B cell (primary cell): ENCODE measurements at regions not wholly inside any gene's neighbourhood (a gene's known extent, or its start where the extent isn't known, plus 50 kb on each side); places are given as distances from the start of the nearest gene placed in this dataset.

Source experiments
- ATAC-seq: fragments of 200-7000 bp; cut with Tn5 transposase; one replicate; pipeline ENCODE4 v1.10.0; 2021; ENCODE audit warnings: low read depth, mild to moderate bottlenecking, moderate number of reproducible peaks, moderate library complexity
- CTCF ChIA-PET: fragments of 350-600 bp; sonication (Branson Sonifier 250); formaldehyde crosslinking; loops from one replicate; lab custom pipeline; 2021; ENCODE audit warnings: antibody characterized with exemption, inconsistent platforms; lab: Charles Lee
- POLR2A ChIA-PET: fragments of 350-600 bp; sonication (Branson Sonifier 250); formaldehyde crosslinking; loops from one replicate; lab custom pipeline; 2021; ENCODE audit warnings: antibody characterized with exemption; lab: Charles Lee
- DNase-seq: peaks from one replicate; pipeline ENCODE4 v3.0.0; 2013
- H2AFZ ChIP-seq: 2 replicates; pipeline ENCODE4 v1.6.1; 2012; ENCODE audit warnings: mild to moderate bottlenecking, low read depth, low read length; ENCODE audit not compliant: insufficient read depth, poor library complexity, severe bottlenecking
- H3K27ac ChIP-seq, 2 donors: 1 replicate in 1 of 2; 2 replicates in 1 of 2; pipeline ENCODE4 v1.5.1; 2012 to 2013; ENCODE audit warnings: low read length in 2 of 2, mild to moderate bottlenecking in 2 of 2, moderate library complexity in 1 of 2
- H3K27me3 ChIP-seq, 4 experiments: fragments of 200-600 bp in 1 of 4; sonication (generic) in 1 of 4; replicated peaks in 1 of 4; 1 replicate in 2 of 4; 2 replicates in 2 of 4; pipeline versions ENCODE4 v1.6.1 to v1.7.0; 2013 to 2016; ENCODE audit warnings: low read length in 3 of 4, mild to moderate bottlenecking in 2 of 4, mixed read lengths in 1 of 4, moderate library complexity in 1 of 4; ENCODE audit not compliant: insufficient read depth in 4 of 4, control insufficient read depth in 3 of 4; ENCODE audit errors: control extremely low read depth in 1 of 4
- H3K36me3 ChIP-seq, 2 experiments: replicated peaks in 1 of 2; 1 replicate in 1 of 2; 2 replicates in 1 of 2; pipeline versions ENCODE4 v1.6.1 to v1.7.1; 2013; ENCODE audit warnings: low read length in 1 of 2; ENCODE audit not compliant: insufficient read depth in 2 of 2, control insufficient read depth in 1 of 2; ENCODE audit errors: control extremely low read depth in 1 of 2, extremely low read depth in 1 of 2
- H3K4me1 ChIP-seq, 2 donors: fragments of 200-600 bp in 1 of 2; sonication (generic) in 1 of 2; 1 replicate in 1 of 2; 2 replicates in 1 of 2; pipeline versions ENCODE4 v1.5.1 to v1.6.1; 2013 to 2017; ENCODE audit warnings: low read length in 2 of 2; ENCODE audit not compliant: control insufficient read depth in 2 of 2, insufficient read depth in 2 of 2
- H3K4me2 ChIP-seq: replicated peaks from 2 replicates; pipeline ENCODE3; 2012; ENCODE audit warnings: mild to moderate bottlenecking, low read depth, low read length; ENCODE audit not compliant: poor library complexity, severe bottlenecking
- H3K4me3 ChIP-seq, 5 experiments: fragments of 200-600 bp in 1 of 5; sonication (generic) in 1 of 5; 1 replicate in 3 of 5; 2 replicates in 2 of 5; pipeline versions ENCODE4 v1.5.1 to v1.7.0; 2011 to 2016; ENCODE audit warnings: low read length in 4 of 5, mild to moderate bottlenecking in 4 of 5, low read depth in 2 of 5, control low read depth in 1 of 5, moderate library complexity in 1 of 5; ENCODE audit not compliant: insufficient read depth in 1 of 5; ENCODE audit errors: control extremely low read depth in 1 of 5, extremely low read depth in 1 of 5
- H3K79me2 ChIP-seq: fragments of 200-600 bp; sonication (generic); one replicate; pipeline ENCODE4 v1.6.0; 2016; ENCODE audit warnings: low read length; ENCODE audit not compliant: control insufficient read depth, insufficient read depth
- H3K9ac ChIP-seq: fragments of 200-600 bp; sonication (generic); 2 replicates; pipeline ENCODE4 v1.6.1; 2017; ENCODE audit warnings: mild to moderate bottlenecking, low read length, moderate library complexity
- H3K9me3 ChIP-seq, 3 donors: one replicate each; pipeline versions ENCODE4 v1.6.1 to v1.7.1; 2013; ENCODE audit warnings: low read length in 2 of 3; ENCODE audit not compliant: control insufficient read depth in 2 of 3, insufficient read depth in 1 of 3; ENCODE audit errors: control extremely low read depth in 1 of 3
- H4K20me1 ChIP-seq: 2 replicates; pipeline ENCODE4 v1.6.0; 2012; ENCODE audit warnings: mild to moderate bottlenecking, low read length; ENCODE audit not compliant: insufficient read depth, control insufficient read depth, poor library complexity, severe bottlenecking
- H3K27ac Mint-ChIP-seq: one replicate; pipeline ENCODE4 v1.8.0; 2021; ENCODE audit warnings: mixed read lengths
- H3K27me3 Mint-ChIP-seq: one replicate; pipeline ENCODE4 v1.8.0; 2021; ENCODE audit warnings: mixed read lengths
- H3K4me1 Mint-ChIP-seq: one replicate; pipeline ENCODE4 v1.8.0; 2021; ENCODE audit warnings: mixed read lengths
- H3K4me3 Mint-ChIP-seq: one replicate; pipeline ENCODE4 v1.8.0; 2021; ENCODE audit warnings: mixed read lengths
- H3K9me3 Mint-ChIP-seq: one replicate; pipeline ENCODE4 v1.8.0; 2022; ENCODE audit warnings: mixed read lengths; ENCODE audit not compliant: insufficient read depth
- EZH2 ChIP-seq: IDR thresholded peaks from 2 replicates; pipeline ENCODE4 v1.6.1; 2012; ENCODE audit warnings: borderline replicate concordance, low read depth, mild to moderate bottlenecking, moderate library complexity, low read length; ENCODE audit not compliant: insufficient read depth, poor library complexity, severe bottlenecking
- WGBS: methylation state at CpG from one replicate; pipeline ENCODE4 v1.1.5; 2013; ENCODE audit warnings: missing lambda C conversion rate; ENCODE audit not compliant: insufficient coverage; 5-methylcytosine and 5-hydroxymethylcytosine counted together
- intact Hi-C: fragments of 100-400 bp; cut with micrococcal nuclease; formaldehyde crosslinking; loops from one replicate; pipeline ENCODE4 v1.10.0; 2022
- TF ChIP-seq, protein P1 (sequence below): fragments of 200-600 bp; IDR thresholded peaks from one replicate; pipeline ENCODE4 v1.8.0; 2022; ENCODE audit warnings: antibody characterized with exemption, mild to moderate bottlenecking

DNA sequence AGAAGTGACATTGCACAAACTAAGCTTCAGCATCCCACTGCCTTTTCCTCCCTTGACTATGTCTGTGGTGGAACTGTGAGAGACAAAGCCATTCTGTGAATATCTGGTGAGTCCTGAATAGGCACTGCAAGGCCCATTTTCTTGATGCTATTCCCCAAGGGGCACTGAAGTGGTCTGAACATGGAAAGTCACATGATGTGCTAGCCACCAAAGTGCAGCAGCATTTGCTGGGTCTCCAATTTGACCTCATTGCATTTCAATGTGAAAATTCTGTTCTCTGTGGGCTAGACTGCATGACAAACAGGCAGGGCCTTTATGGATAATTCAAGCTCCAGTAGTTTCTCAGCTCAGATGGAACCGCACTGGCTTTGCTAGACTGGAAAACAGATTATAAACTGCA, 627.4 kb upstream of the BOD1L1 start:
- Histone ChIP-seq H3K27me3 (no peaks in the 10 kb centered on the region), H4K20me1 (no peaks in the 10 kb centered on the region), H3K4me3 (no peak overlapping the region), H3K4me2 (no peak overlapping the region), H3K9ac (no peak overlapping the region), H3K36me3 (no peaks in the 10 kb centered on the region), H2AFZ (no peak overlapping the region), H3K4me1 (no peaks in the 10 kb centered on the region), H3K79me2 (no peaks in the 10 kb centered on the region), H3K27ac (no peak overlapping the region), H3K9me3 (no peaks in the 10 kb centered on the region)
- no peak for ATAC-seq
- Mint-ChIP-seq H3K27ac (no peak overlapping the region), H3K27me3 (no peaks in the 10 kb centered on the region), H3K9me3 (peaks cover 2% of the 10 kb centered on the region), H3K4me3 (no peak overlapping the region), H3K4me1 (no peaks in the 10 kb centered on the region)
- DNase-seq: no peak
- POLR2A ChIA-PET: no interaction called here
- CTCF ChIA-PET: interaction anchor here (1.1 to 1.6 kb wide), 2 partner anchors 9 to 599 kb away, joined by 5 read pairs; no protein-coding TSS in a partner anchor
- no peak for TF ChIP-seq EZH2
- TF ChIP-seq, protein P1, sequence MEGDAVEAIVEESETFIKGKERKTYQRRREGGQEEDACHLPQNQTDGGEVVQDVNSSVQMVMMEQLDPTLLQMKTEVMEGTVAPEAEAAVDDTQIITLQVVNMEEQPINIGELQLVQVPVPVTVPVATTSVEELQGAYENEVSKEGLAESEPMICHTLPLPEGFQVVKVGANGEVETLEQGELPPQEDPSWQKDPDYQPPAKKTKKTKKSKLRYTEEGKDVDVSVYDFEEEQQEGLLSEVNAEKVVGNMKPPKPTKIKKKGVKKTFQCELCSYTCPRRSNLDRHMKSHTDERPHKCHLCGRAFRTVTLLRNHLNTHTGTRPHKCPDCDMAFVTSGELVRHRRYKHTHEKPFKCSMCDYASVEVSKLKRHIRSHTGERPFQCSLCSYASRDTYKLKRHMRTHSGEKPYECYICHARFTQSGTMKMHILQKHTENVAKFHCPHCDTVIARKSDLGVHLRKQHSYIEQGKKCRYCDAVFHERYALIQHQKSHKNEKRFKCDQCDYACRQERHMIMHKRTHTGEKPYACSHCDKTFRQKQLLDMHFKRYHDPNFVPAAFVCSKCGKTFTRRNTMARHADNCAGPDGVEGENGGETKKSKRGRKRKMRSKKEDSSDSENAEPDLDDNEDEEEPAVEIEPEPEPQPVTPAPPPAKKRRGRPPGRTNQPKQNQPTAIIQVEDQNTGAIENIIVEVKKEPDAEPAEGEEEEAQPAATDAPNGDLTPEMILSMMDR: no peak
- WGBS: no CpG with 5 or more reads among the region's 1 CpG
- intact Hi-C loops: loop anchor here (5.0 kb wide), 2 partner anchors 118 to 598 kb away; no protein-coding TSS in a partner anchor

DNA sequence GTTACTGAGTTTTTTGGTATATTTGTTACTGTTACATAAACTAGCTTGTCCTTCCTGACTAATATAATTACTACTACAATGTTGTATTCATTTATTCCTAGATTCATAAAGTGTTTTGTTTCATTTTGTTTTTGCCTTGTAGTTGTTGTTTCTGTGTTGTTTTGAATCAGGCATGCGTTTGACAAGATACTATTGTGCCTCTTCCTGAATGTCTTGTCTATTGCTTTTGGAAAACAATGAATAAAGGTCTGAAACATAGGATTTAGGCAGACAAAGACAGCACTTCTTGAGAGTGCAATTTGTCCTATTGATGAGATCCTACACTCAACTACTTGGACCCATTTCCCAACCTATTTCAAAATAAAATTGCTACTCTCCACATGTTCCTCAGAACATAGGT, 630.4 kb upstream of the BOD1L1 start:
- no peaks in the 10 kb centered on the region for H3K27me3 Mint-ChIP-seq
- Histone ChIP-seq H3K27ac (no peak overlapping the region), H3K4me1 (no peaks in the 10 kb centered on the region), H2AFZ (no peak overlapping the region), H3K4me2 (no peak overlapping the region), H3K9ac (no peak overlapping the region), H3K9me3 (no peaks in the 10 kb centered on the region), H4K20me1 (no peaks in the 10 kb centered on the region), H3K27me3 (no peaks in the 10 kb centered on the region), H3K36me3 (no peaks in the 10 kb centered on the region), H3K4me3 (no peak overlapping the region), H3K79me2 (no peaks in the 10 kb centered on the region)
- ATAC-seq (no peak), DNase-seq (no peak)
- TF ChIP-seq, protein P1: no peak
- H3K9me3 Mint-ChIP-seq: no peaks in the 10 kb centered on the region
- WGBS: 86% methylated on average over 1 of the region's 1 CpG
- no peak overlapping the region for H3K4me3 Mint-ChIP-seq
- intact Hi-C loops: no loop called here
- no peak overlapping the region for H3K27ac Mint-ChIP-seq
- ChIA-PET POLR2A (no interaction called here), CTCF (no interaction called here)
- no peaks in the 10 kb centered on the region for H3K4me1 Mint-ChIP-seq
